Right lobe of liver (tissue), 6 donors: ENCODE measurements at regions not wholly inside any gene's neighbourhood (a gene's known extent, or its start where the extent isn't known, plus 50 kb on each side); places are given as distances from the start of the nearest gene placed in this dataset.

Experiments
- ATAC-seq, 4 donors: fragments of 200-7000 bp; cut with Tn5 transposase; one replicate each; pipeline ENCODE4 v1.9.1; 2020; ENCODE audit warnings: mild to moderate bottlenecking in 4 of 4, moderate library complexity in 4 of 4
- DNase-seq, 3 donors: peaks; one replicate each; pipeline ENCODE4 v3.0.0-alpha.2; 2020
- H3K27ac ChIP-seq, 3 donors: fragments of 200-600 bp; one replicate each; pipeline ENCODE4 v1.8.0; 2022
- H3K27me3 ChIP-seq, 2 donors: fragments of 200-600 bp; one replicate each; pipeline ENCODE4 v1.8.0; 2022
- H3K36me3 ChIP-seq, 4 donors: fragments of 200-600 bp; sonication (generic) in 1 of 4; one replicate each; pipeline versions ENCODE4 v1.5.1 to v1.8.0; 2017 to 2022; ENCODE audit warnings: control low read depth in 1 of 4
- H3K4me1 ChIP-seq, 4 donors: fragments of 200-600 bp; sonication (generic) in 1 of 4; one replicate each; pipeline versions ENCODE4 v1.5.1 to v1.8.0; 2017 to 2022; ENCODE audit warnings: control low read depth in 1 of 4
- H3K4me3 ChIP-seq, 3 donors: fragments of 200-600 bp; one replicate each; pipeline ENCODE4 v1.8.0; 2022
- H3K9me3 ChIP-seq, 4 donors: fragments of 200-600 bp; sonication (generic) in 1 of 4; one replicate each; pipeline versions ENCODE4 v1.5.1 to v1.8.0; 2017 to 2022; ENCODE audit warnings: control low read depth in 1 of 4
- CTCF ChIP-seq, 4 donors: fragments of 200-600 bp in 3 of 4; fragments of 450-650 bp in 1 of 4; IDR thresholded peaks; one replicate each; pipeline versions ENCODE4 v1.5.1 to v1.8.0; 2016 to 2022; ENCODE audit warnings: antibody characterized with exemption in 4 of 4, mild to moderate bottlenecking in 2 of 4
- POLR2A ChIP-seq: fragments of 450-650 bp; IDR thresholded peaks from one replicate; pipeline ENCODE4 v1.6.1; 2017; ENCODE audit warnings: antibody characterized with exemption, mild to moderate bottlenecking
- WGBS: methylation state at CpG from one replicate; pipeline ENCODE4 v1.1.6; 2018; ENCODE audit warnings: low coverage, low lambda C conversion rate; ENCODE audit not compliant: insufficient coverage; ENCODE audit errors: missing lambda C conversion rate; 5-methylcytosine and 5-hydroxymethylcytosine counted together
- intact Hi-C, 2 donors: fragments of 100-400 bp; cut with DNase I; formaldehyde crosslinking; loops; one replicate each; pipeline versions ENCODE4 v1.11.2 to v1.14.1; 2022
- donor health status: DM: no; HTN: yes; CAD: no.
- donor health status: DM: no; HTN: no; CAD: no.
- donor health status: DM: no; HTN: no; CAD: no.
- donor health status: DM: no; HTN: yes; CAD: no.
- donor health status: DM: no; HTN: yes; CAD: no.

- Histone ChIP-seq H3K27ac (peak overlapping the region in 2 of 3 donors; percentile 33 to 44), H3K36me3 (no peaks in the 10 kb centered on the region), H3K27me3 (no peaks in the 10 kb centered on the region), H3K4me3 (no peak overlapping the region), H3K4me1 (no peaks in the 10 kb centered on the region), H3K9me3 (no peaks in the 10 kb centered on the region)
- TF ChIP-seq CTCF (IDR thresholded peaks at IDR 0.05): no peak
- TF ChIP-seq POLR2A: no peak
- peak; percentile 47 to 69 (median 64) for DNase-seq
- WGBS: 54% methylated on average over 2 of the region's 5 CpGs
- intact Hi-C loops: loop anchor here in 1 of 2 donors (10.0 kb wide), 1 partner anchor 325 kb away; no protein-coding TSS in a partner anchor
- peak; percentile 74 to 78 (median 76) for ATAC-seq
Observed at GRCh38 chr3:46089237-46090011, 62.1 kb upstream of the XCR1 start.

GRCh38 chr3:46087871-46088270 is 60.6 kb upstream of the XCR1 start:
- H3K4me3 ChIP-seq: no peak overlapping the region

GRCh38 chr3:46086986-46087385 is 59.7 kb upstream of the XCR1 start:
- H3K9me3 ChIP-seq: no peaks in the 10 kb centered on the region
- H3K36me3 ChIP-seq: no peaks in the 10 kb centered on the region
- H3K4me1 ChIP-seq: no peaks in the 10 kb centered on the region
- H3K27ac ChIP-seq: no peak overlapping the region
- no peaks in the 10 kb centered on the region for H3K27me3 ChIP-seq
- no peak for DNase-seq
- 80% methylated on average over 5 of the region's 5 CpGs for WGBS
- no peak for ATAC-seq
- intact Hi-C loops: loop anchor here in 1 of 2 donors (10.0 kb wide), 1 partner anchor 322 kb away; no protein-coding TSS in a partner anchor
- TF ChIP-seq POLR2A (no peak), CTCF (IDR thresholded peaks at IDR 0.05) (no peak)
- H3K4me3 ChIP-seq: no peak overlapping the region

More at GRCh38 chr3:46087871-46088270, 60.6 kb upstream of the XCR1 start:
- H3K4me1 ChIP-seq: no peaks in the 10 kb centered on the region
- intact Hi-C loops: loop anchor here in 1 of 2 donors (10.0 kb wide), 1 partner anchor 323 kb away; no protein-coding TSS in a partner anchor
- no peaks in the 10 kb centered on the region for H3K36me3 ChIP-seq
- peak in 3 of 4 donors; percentile 6 to 16 (median 7) for TF ChIP-seq CTCF (IDR thresholded peaks at IDR 0.05)
- TF ChIP-seq POLR2A: no peak
- no peak overlapping the region for H3K27ac ChIP-seq
- no peaks in the 10 kb centered on the region for H3K27me3 ChIP-seq
- DNase-seq (no peak), ATAC-seq (peak in 2 of 4 donors; percentile 23 to 27)
- WGBS: 33% methylated on average over 3 of the region's 3 CpGs
- H3K9me3 ChIP-seq: no peaks in the 10 kb centered on the region

GRCh38 chr3:46086083-46086437 is 58.8 kb upstream of the XCR1 start:
- intact Hi-C loops: loop anchor here in 1 of 2 donors (10.0 kb wide), 1 partner anchor 321 kb away; no protein-coding TSS in a partner anchor

More at GRCh38 chr3:46086083-46086437, 58.8 kb upstream of the XCR1 start:
- TF ChIP-seq CTCF (IDR thresholded peaks at IDR 0.05): no peak
- no peak for TF ChIP-seq POLR2A
- no peak overlapping the region for H3K4me3 ChIP-seq
- ATAC-seq (no peak), DNase-seq (no peak)
- H3K4me1 ChIP-seq: no peaks in the 10 kb centered on the region
- H3K9me3 ChIP-seq: no peaks in the 10 kb centered on the region
- H3K27me3 ChIP-seq: no peaks in the 10 kb centered on the region
- WGBS: 91% methylated on average over 3 of the region's 4 CpGs
- H3K36me3 ChIP-seq: no peaks in the 10 kb centered on the region
- no peak overlapping the region for H3K27ac ChIP-seq
